ENCODE measurements at regions not wholly inside any gene's neighbourhood (a gene's known extent, or its start where the extent isn't known, plus 50 kb on each side); places are given as distances from the start of the nearest gene placed in this dataset.

GRCh38 chr9:79123415-79123814 is 448.4 kb upstream of the TLE4 start:
- TF ChIP-seq, protein P1, sequence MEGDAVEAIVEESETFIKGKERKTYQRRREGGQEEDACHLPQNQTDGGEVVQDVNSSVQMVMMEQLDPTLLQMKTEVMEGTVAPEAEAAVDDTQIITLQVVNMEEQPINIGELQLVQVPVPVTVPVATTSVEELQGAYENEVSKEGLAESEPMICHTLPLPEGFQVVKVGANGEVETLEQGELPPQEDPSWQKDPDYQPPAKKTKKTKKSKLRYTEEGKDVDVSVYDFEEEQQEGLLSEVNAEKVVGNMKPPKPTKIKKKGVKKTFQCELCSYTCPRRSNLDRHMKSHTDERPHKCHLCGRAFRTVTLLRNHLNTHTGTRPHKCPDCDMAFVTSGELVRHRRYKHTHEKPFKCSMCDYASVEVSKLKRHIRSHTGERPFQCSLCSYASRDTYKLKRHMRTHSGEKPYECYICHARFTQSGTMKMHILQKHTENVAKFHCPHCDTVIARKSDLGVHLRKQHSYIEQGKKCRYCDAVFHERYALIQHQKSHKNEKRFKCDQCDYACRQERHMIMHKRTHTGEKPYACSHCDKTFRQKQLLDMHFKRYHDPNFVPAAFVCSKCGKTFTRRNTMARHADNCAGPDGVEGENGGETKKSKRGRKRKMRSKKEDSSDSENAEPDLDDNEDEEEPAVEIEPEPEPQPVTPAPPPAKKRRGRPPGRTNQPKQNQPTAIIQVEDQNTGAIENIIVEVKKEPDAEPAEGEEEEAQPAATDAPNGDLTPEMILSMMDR (IDR thresholded peaks at IDR 0.05; ENCODE audit: low read depth, low read length) = no peak
- H3K4me3 ChIP-seq (ENCODE audit: low read depth, low read length) = no peak overlapping the region

DNA sequence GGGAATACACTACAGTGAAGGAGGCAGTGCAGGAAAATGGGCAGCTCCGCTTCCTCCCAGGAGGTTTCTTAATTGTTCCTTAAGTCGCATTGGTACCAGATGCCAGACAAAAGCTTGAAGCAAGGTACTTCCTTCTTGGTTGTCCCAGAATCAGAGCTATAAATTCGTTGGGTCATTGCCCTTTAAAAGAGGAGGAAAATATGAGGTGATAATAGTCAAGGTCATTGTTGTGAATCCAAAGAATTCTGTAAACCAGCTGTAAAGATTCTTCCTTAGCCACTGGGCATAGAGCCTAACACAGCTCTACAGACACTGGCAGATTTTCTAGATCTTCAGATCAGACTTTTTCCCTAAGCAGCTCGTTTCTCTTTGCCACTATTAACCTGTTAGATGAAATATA is 444.1 kb upstream of the TLE4 start:
- no peak overlapping the region for H3K4me3 ChIP-seq (ENCODE audit: low read depth, low read length)
- TF ChIP-seq, protein P1 (IDR thresholded peaks at IDR 0.05; ENCODE audit: low read depth, low read length) = no peak

DNA sequence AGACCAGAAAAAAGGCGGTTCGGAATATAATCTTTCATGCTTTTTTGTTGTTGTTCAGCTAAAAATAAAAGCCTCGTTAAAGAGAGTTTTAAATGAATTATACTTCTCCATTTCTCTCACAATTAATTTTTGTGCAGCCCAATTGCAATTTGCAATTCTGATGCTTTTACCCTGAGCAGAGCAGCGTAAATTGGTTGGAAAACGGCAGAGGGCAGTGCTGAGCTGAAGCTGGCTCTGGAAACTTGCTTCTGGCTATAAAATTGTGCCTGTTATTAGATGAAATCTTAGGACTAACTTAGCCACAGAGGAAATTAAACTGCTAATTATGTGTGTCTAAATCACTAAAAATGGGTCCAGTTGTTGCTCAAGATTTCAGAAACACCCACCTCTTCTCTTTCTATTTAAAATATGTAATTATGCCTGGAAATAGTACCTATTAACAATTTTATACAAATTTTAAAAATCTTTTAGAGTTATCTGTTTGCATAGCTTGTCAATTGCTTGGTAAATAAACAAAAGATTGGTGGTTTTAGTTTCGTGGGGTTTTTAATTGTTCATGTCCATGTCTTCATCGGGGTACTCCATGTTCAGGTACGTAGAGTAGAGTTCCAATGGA is 441.8 kb upstream of the TLE4 start:
- TF ChIP-seq, protein P1 (IDR thresholded peaks at IDR 0.05; ENCODE audit: low read depth, low read length) = peak; percentile 82
- H3K4me3 ChIP-seq (ENCODE audit: low read depth, low read length) = no peak overlapping the region

GRCh38 chr9:79131246-79131774 is 440.5 kb upstream of the TLE4 start:
- TF ChIP-seq, protein P1 (IDR thresholded peaks at IDR 0.05; ENCODE audit: low read depth, low read length) = no peak
- no peak overlapping the region for H3K4me3 ChIP-seq (ENCODE audit: low read depth, low read length)

- TF ChIP-seq, protein P1 (IDR thresholded peaks at IDR 0.05; ENCODE audit: low read depth, low read length) = no peak
- no peak overlapping the region for H3K4me3 ChIP-seq (ENCODE audit: low read depth, low read length)
These were observed 439.9 kb upstream of the TLE4 start for GRCh38 chr9:79131824-79132377.

DNA sequence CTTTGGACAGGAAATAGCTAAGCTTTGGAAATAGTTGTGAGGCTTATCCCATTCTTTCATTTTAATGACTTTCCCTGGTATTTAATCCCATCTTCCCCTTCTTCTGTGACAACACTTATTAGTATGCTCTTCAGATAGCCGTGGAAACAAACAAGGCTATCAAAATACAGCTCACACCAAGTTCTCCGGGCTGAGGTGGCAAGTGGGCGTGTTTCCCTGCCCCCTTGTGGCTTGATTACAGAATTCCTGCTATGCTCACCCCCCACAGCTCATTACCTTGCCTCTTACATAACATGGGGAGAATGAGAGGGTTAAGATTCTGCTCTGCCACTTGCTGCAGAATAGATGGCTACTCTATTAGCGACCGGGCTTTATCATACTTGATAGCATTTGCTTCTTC is 437.1 kb upstream of the TLE4 start:
- no peak overlapping the region for H3K4me3 ChIP-seq (ENCODE audit: low read depth, low read length)
- TF ChIP-seq, protein P1 (IDR thresholded peaks at IDR 0.05; ENCODE audit: low read depth, low read length) = no peak

- TF ChIP-seq, protein P1 (IDR thresholded peaks at IDR 0.05; ENCODE audit: low read depth, low read length) = no peak
These were observed 435.9 kb upstream of the TLE4 start for GRCh38 chr9:79135681-79136415.

More at GRCh38 chr9:79135681-79136415, 435.9 kb upstream of the TLE4 start:
- H3K4me3 ChIP-seq (ENCODE audit: low read depth, low read length) = no peak overlapping the region
